ENCODE measurements at regions not wholly inside any gene's neighbourhood (a gene's known extent, or its start where the extent isn't known, plus 50 kb on each side); places are given as distances from the start of the nearest gene placed in this dataset.

DNA sequence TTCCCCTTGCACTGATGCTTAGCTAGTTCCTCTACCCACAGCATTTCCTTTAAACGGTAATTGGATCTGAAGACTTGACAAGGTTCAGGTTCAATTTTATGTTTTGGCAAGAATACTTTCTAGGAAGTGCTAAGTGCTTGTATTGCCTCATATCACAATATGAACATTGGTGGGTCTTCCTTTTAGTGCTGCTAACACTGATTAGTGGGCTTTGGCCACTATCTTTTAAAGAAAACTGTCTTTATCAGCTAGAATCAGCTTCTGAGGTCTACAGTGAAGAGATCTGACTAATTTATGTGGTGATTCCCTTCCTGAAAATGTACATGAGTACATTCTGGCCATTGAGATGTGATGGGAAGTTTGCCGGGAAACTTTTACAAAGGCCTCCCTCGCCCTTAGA lies 316.7 kb upstream of the KLF3 start:
- H3K4me2 ChIP-seq (ENCODE audit: insufficient read depth in 1 of 2, low read depth in 2 of 2, low read length in 2 of 2) = no peak overlapping the region
- 85% methylated on average over 3 of the region's 3 CpGs; no CpG with 5 or more reads in 1 of the 2 experiments for WGBS, 2 experiments (ENCODE audit: extremely low coverage in 1 of 2, insufficient coverage in 1 of 2, insufficient read length in 1 of 2, insufficient replicate concordance in 2 of 2, low coverage in 1 of 2, low lambda C conversion rate in 2 of 2, missing lambda C conversion rate in 1 of 2)
- FAIRE-seq (no peak), DNase-seq (ENCODE audit: low read depth in 1 of 2, low spot score in 2 of 2) (no peak)
- no peaks in the 10 kb centered on the region for H3K4me1 ChIP-seq (replicated peaks in 1 of 4; ENCODE audit: control insufficient read depth in 3 of 4, insufficient read depth in 4 of 4, low read length in 3 of 4)
- H4K20me1 ChIP-seq (replicated peaks in 1 of 2; ENCODE audit: control insufficient read depth in 1 of 2, insufficient read depth in 2 of 2, low read length in 2 of 2) = no peaks in the 10 kb centered on the region
- H3K14ac ChIP-seq (ENCODE audit: insufficient read length) = no peak overlapping the region
- H3K23ac ChIP-seq (ENCODE audit: insufficient read length) = no peak overlapping the region
- H2BK5ac ChIP-seq (ENCODE audit: low read depth, low read length) = no peak overlapping the region
- H3K9ac ChIP-seq (replicated peaks in 1 of 4; ENCODE audit: extremely low read depth in 1 of 4, low read depth in 3 of 4, low read length in 3 of 4) = no peak overlapping the region
- no peaks in the 10 kb centered on the region for H3K27me3 ChIP-seq (replicated peaks in 1 of 4; ENCODE audit: control insufficient read depth in 3 of 4, extremely low read depth in 1 of 4, insufficient read depth in 3 of 4, low read length in 3 of 4)
- H3K9me3 ChIP-seq (ENCODE audit: insufficient read depth in 2 of 2, low read depth in 1 of 2, low read length in 1 of 2) = peaks cover 2 to 3% of the 10 kb centered on the region in 2 experiments; a peak in 2 of 4 replicates
- H3K4ac ChIP-seq (replicated peaks; ENCODE audit: insufficient read length, low read depth, low read length) = no peak overlapping the region
- no peak overlapping the region for H2BK12ac ChIP-seq (ENCODE audit: low read depth, low read length)
- H2BK20ac ChIP-seq (ENCODE audit: low read length) = no peak overlapping the region
- no peak overlapping the region for H2BK15ac ChIP-seq (ENCODE audit: low read length)
- H3K56ac ChIP-seq (replicated peaks; ENCODE audit: insufficient read length, low read depth, low read length) = no peak overlapping the region
- H3K23me2 ChIP-seq (ENCODE audit: low read depth, low read length) = no peaks in the 10 kb centered on the region
- no peak overlapping the region for H3K27ac ChIP-seq (ENCODE audit: low read depth, low read length)
- H3K79me2 ChIP-seq (ENCODE audit: control insufficient read depth in 1 of 2, insufficient read depth in 2 of 2, low read length in 2 of 2) = no peaks in the 10 kb centered on the region
- H3K36me3 ChIP-seq (ENCODE audit: control insufficient read depth in 2 of 4, insufficient read depth in 4 of 4, low read length in 3 of 4) = no peaks in the 10 kb centered on the region
- no peaks in the 10 kb centered on the region for H3K79me1 ChIP-seq (ENCODE audit: low read depth, low read length)
- no peak overlapping the region for H4K91ac ChIP-seq (replicated peaks; ENCODE audit: insufficient read length, low read length)
- no peak overlapping the region for H2AFZ ChIP-seq (ENCODE audit: low read length)
- H3K4me3 ChIP-seq (ENCODE audit: extremely low read depth in 1 of 4, insufficient read depth in 2 of 4, low read depth in 3 of 4, low read length in 4 of 4) = no peak overlapping the region
- H2AK5ac ChIP-seq (ENCODE audit: low read depth, low read length) = no peak overlapping the region
- CTCF ChIA-PET (ENCODE audit: partially characterized antibody) = no interaction called here
- H4K5ac ChIP-seq (ENCODE audit: insufficient read length, low read depth, low read length) = no peak overlapping the region
- no peak overlapping the region for H2BK120ac ChIP-seq (replicated peaks; ENCODE audit: low read depth, low read length)
- no peak overlapping the region for H4K8ac ChIP-seq (ENCODE audit: extremely low read depth, insufficient read depth, low read length)
- no peak overlapping the region for H3K18ac ChIP-seq (ENCODE audit: extremely low read depth, low read length)
- POLR2A ChIA-PET (ENCODE audit: partially characterized antibody) = no interaction called here
- TF ChIP-seq SAP30 (IDR thresholded peaks at IDR 0.05; ENCODE audit: insufficient read depth, insufficient replicate concordance, low read length) (no peak), SP2 (IDR thresholded peaks at IDR 0.05; ENCODE audit: low read length) (no peak), MAFK (IDR thresholded peaks at IDR 0.05; ENCODE audit: low read depth, low read length) (no peak), GTF2F1 (IDR thresholded peaks at IDR 0.05; ENCODE audit: borderline replicate concordance, low read depth, low read length) (no peak), YY1 (IDR thresholded peaks at IDR 0.05; ENCODE audit: low read depth, low read length) (no peak), KDM1A (IDR thresholded peaks at IDR 0.05; ENCODE audit: borderline replicate concordance, low read length) (no peak), E2F6 (IDR thresholded peaks at IDR 0.05) (no peak), CHD1 (IDR thresholded peaks at IDR 0.05; ENCODE audit: low read depth, low read length) (no peak), SIRT6 (IDR thresholded peaks at IDR 0.05; ENCODE audit: low read length) (no peak), CTCF (IDR thresholded peaks at IDR 0.05; ENCODE audit: control extremely low read depth in 1 of 3, insufficient read depth in 1 of 3, low read depth in 1 of 3, low read length in 3 of 3) (no peak), JUND (IDR thresholded peaks at IDR 0.05; ENCODE audit: low read length) (no peak)
- TF ChIP-seq, protein P1, sequence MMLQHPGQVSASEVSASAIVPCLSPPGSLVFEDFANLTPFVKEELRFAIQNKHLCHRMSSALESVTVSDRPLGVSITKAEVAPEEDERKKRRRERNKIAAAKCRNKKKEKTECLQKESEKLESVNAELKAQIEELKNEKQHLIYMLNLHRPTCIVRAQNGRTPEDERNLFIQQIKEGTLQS (IDR thresholded peaks at IDR 0.05; ENCODE audit: insufficient read depth, low read depth, low read length) = no peak
